ENCODE measurements at regions not wholly inside any gene's neighbourhood (a gene's known extent, or its start where the extent isn't known, plus 50 kb on each side); places are given as distances from the start of the nearest gene placed in this dataset.

- Histone ChIP-seq H3K4me3 (ENCODE audit: low read length) (no peak overlapping the region), H3K27ac (ENCODE audit: low read length) (no peak overlapping the region), H3K27me3 (ENCODE audit: control insufficient read depth, insufficient read depth, low read length) (no peaks in the 10 kb centered on the region), H3K36me3 (ENCODE audit: control insufficient read depth, insufficient read depth, low read length) (no peaks in the 10 kb centered on the region), H3K4me1 (ENCODE audit: control insufficient read depth, insufficient read depth, low read length) (no peaks in the 10 kb centered on the region), H3K9me3 (ENCODE audit: control insufficient read depth, insufficient read depth, low read length) (peaks cover 17% of the 10 kb centered on the region)
- H3K27me3 Mint-ChIP-seq (ENCODE audit: low read depth in 2 of 2), result no peaks in the 10 kb centered on the region
- H3K4me3 Mint-ChIP-seq, result no peak overlapping the region
- 60% methylated on average over 3 of the region's 3 CpGs for WGBS (ENCODE audit: insufficient coverage)
- DNase-seq, result no peak
- H3K27ac Mint-ChIP-seq, result no peak overlapping the region
- H3K36me3 Mint-ChIP-seq, result no peaks in the 10 kb centered on the region
- intact Hi-C loops (cut with micrococcal nuclease), result no loop called here
- no peak for ATAC-seq
- H3K9me3 Mint-ChIP-seq, result peaks cover 17% of the 10 kb centered on the region in 2 donors
- TF ChIP-seq CTCF (IDR thresholded peaks at IDR 0.05), result no peak
- H3K4me1 Mint-ChIP-seq, result no peaks in the 10 kb centered on the region
Measured at GRCh38 chr13:37392389-37392788, 206.2 kb downstream of the POSTN start.

- Mint-ChIP-seq H3K36me3 (no peaks in the 10 kb centered on the region), H3K27ac (no peak overlapping the region), H3K27me3 (ENCODE audit: low read depth in 2 of 2) (no peaks in the 10 kb centered on the region), H3K4me1 (no peaks in the 10 kb centered on the region), H3K4me3 (no peak overlapping the region), H3K9me3 (peaks cover 17 to 22% of the 10 kb centered on the region in 2 donors)
- 78% methylated on average over 4 of the region's 4 CpGs for WGBS (ENCODE audit: insufficient coverage)
- H3K36me3 ChIP-seq (ENCODE audit: control insufficient read depth, insufficient read depth, low read length), result no peaks in the 10 kb centered on the region
- TF ChIP-seq CTCF (IDR thresholded peaks at IDR 0.05), result no peak
- no peak overlapping the region for H3K4me3 ChIP-seq (ENCODE audit: low read length)
- no peak overlapping the region for H3K27ac ChIP-seq (ENCODE audit: low read length)
- ATAC-seq (no peak), DNase-seq (no peak)
- no peaks in the 10 kb centered on the region for H3K4me1 ChIP-seq (ENCODE audit: control insufficient read depth, insufficient read depth, low read length)
- intact Hi-C loops (cut with micrococcal nuclease), result no loop called here
- no peaks in the 10 kb centered on the region for H3K27me3 ChIP-seq (ENCODE audit: control insufficient read depth, insufficient read depth, low read length)
- peaks cover 18% of the 10 kb centered on the region for H3K9me3 ChIP-seq (ENCODE audit: control insufficient read depth, insufficient read depth, low read length)
Measured at GRCh38 chr13:37390735-37391134, 207.8 kb downstream of the POSTN start.

GRCh38 chr13:37385956-37386670, 212.5 kb downstream of the POSTN start:
- no peak for TF ChIP-seq CTCF (IDR thresholded peaks at IDR 0.05)
- 36% methylated on average over 2 of the region's 2 CpGs for WGBS (ENCODE audit: insufficient coverage)
- H3K36me3 Mint-ChIP-seq, result no peaks in the 10 kb centered on the region
- H3K4me1 ChIP-seq (ENCODE audit: control insufficient read depth, insufficient read depth, low read length), result no peaks in the 10 kb centered on the region
- H3K27ac Mint-ChIP-seq, result no peak overlapping the region
- intact Hi-C loops (cut with micrococcal nuclease), result no loop called here
- no peak overlapping the region for H3K4me3 Mint-ChIP-seq
- peaks cover 3% of the 10 kb centered on the region for H3K9me3 ChIP-seq (ENCODE audit: control insufficient read depth, insufficient read depth, low read length)
- no peaks in the 10 kb centered on the region for H3K36me3 ChIP-seq (ENCODE audit: control insufficient read depth, insufficient read depth, low read length)
- DNase-seq (no peak), ATAC-seq (no peak)
- no peaks in the 10 kb centered on the region for H3K4me1 Mint-ChIP-seq
- no peak overlapping the region for H3K4me3 ChIP-seq (ENCODE audit: low read length)
- H3K27ac ChIP-seq (ENCODE audit: low read length), result no peak overlapping the region
- H3K9me3 Mint-ChIP-seq, result peaks cover 8 to 9% of the 10 kb centered on the region in 2 donors
- H3K27me3 Mint-ChIP-seq (ENCODE audit: low read depth in 2 of 2), result no peaks in the 10 kb centered on the region
- H3K27me3 ChIP-seq (ENCODE audit: control insufficient read depth, insufficient read depth, low read length), result no peaks in the 10 kb centered on the region

DNA sequence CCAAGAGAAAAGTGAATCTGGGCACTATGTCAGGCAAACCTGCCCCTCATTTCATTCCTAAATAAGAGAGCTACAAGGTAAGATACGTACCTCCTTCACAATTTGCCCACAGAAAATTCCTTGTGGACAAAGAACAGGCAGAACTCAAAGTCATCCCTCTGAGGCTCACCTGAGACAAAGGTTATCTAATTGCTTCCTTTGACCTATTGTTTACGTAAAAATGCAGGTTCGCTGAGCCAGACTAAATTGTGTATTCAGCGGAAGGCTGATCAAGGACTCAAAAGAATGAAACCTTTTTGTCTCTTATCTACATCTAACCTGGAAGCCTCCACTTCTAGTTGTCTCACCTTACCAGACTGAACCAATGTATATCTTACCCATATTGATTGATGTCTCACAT, 213.3 kb downstream of the POSTN start:
- intact Hi-C loops (cut with micrococcal nuclease), result no loop called here
- peaks cover 9% of the 10 kb centered on the region in 2 donors for H3K9me3 Mint-ChIP-seq
- no peak for DNase-seq
- H3K27ac Mint-ChIP-seq, result no peak overlapping the region
- H3K36me3 ChIP-seq (ENCODE audit: control insufficient read depth, insufficient read depth, low read length), result no peaks in the 10 kb centered on the region
- H3K4me3 Mint-ChIP-seq, result no peak overlapping the region
- ATAC-seq, result no peak
- no peaks in the 10 kb centered on the region for H3K27me3 Mint-ChIP-seq (ENCODE audit: low read depth in 2 of 2)
- no peak for TF ChIP-seq CTCF (IDR thresholded peaks at IDR 0.05)
- 83% methylated on average over 4 of the region's 4 CpGs for WGBS (ENCODE audit: insufficient coverage)
- H3K9me3 ChIP-seq (ENCODE audit: control insufficient read depth, insufficient read depth, low read length), result peaks cover 3% of the 10 kb centered on the region
- no peaks in the 10 kb centered on the region for H3K27me3 ChIP-seq (ENCODE audit: control insufficient read depth, insufficient read depth, low read length)
- H3K4me3 ChIP-seq (ENCODE audit: low read length), result no peak overlapping the region
- H3K36me3 Mint-ChIP-seq, result no peaks in the 10 kb centered on the region
- H3K4me1 Mint-ChIP-seq, result no peaks in the 10 kb centered on the region
- no peak overlapping the region for H3K27ac ChIP-seq (ENCODE audit: low read length)
- no peaks in the 10 kb centered on the region for H3K4me1 ChIP-seq (ENCODE audit: control insufficient read depth, insufficient read depth, low read length)
